WTC11 (cell line): ENCODE measurements at regions not wholly inside any gene's neighbourhood (a gene's known extent, or its start where the extent isn't known, plus 50 kb on each side); places are given as distances from the start of the nearest gene placed in this dataset.

Experiments used
- ATAC-seq: fragments of 200-7000 bp; cut with Tn5 transposase; 2 replicates; pipeline ENCODE4 v1.10.0; 2021; ENCODE audit warnings: mild to moderate bottlenecking, moderate library complexity
- CTCF ChIA-PET: fragments of 300-600 bp; sonication (Branson Sonifier 250); formaldehyde crosslinking; loops from one replicate; lab custom pipeline; 2021; ENCODE audit warnings: antibody characterized with exemption; lab: Charles Lee
- POLR2A ChIA-PET: fragments of 350-600 bp; sonication (Branson Sonifier 250); formaldehyde crosslinking; loops from one replicate; lab custom pipeline; 2021; ENCODE audit warnings: antibody characterized with exemption; lab: Charles Lee
- DNase-seq: peaks from one replicate; pipeline ENCODE4 v3.0.0; 2021; ENCODE audit warnings: low spot score
- H3K27ac Mint-ChIP-seq: 2 replicates; pipeline ENCODE4 v1.8.0; 2021; ENCODE audit warnings: mixed read lengths
- H3K27me3 Mint-ChIP-seq: 2 replicates; pipeline ENCODE4 v1.8.0; 2021; ENCODE audit warnings: low read depth, mild to moderate bottlenecking, moderate library complexity, mixed read lengths
- H3K36me3 Mint-ChIP-seq: 2 replicates; pipeline ENCODE4 v1.8.0; 2021; ENCODE audit warnings: mixed read lengths
- H3K4me1 Mint-ChIP-seq: 2 replicates; pipeline ENCODE4 v1.8.0; 2022; ENCODE audit warnings: mixed read lengths
- H3K4me3 Mint-ChIP-seq: 2 replicates; pipeline ENCODE4 v1.8.0; 2021; ENCODE audit warnings: mild to moderate bottlenecking, moderate library complexity, mixed read lengths
- H3K9me3 Mint-ChIP-seq: 2 replicates; pipeline ENCODE4 v1.8.0; 2021; ENCODE audit warnings: mixed read lengths
- CBFB ChIP-seq: sonication (generic); formaldehyde crosslinking; IDR thresholded peaks from 2 replicates; pipeline ENCODE4 v1.8.1; 2022; ENCODE audit warnings: mild to moderate bottlenecking, low read depth, missing genetic modification reagents
- FOXJ3 ChIP-seq: sonication (generic); formaldehyde crosslinking; IDR thresholded peaks from 2 replicates; pipeline ENCODE4 v1.9.0; 2021; ENCODE audit warnings: missing genetic modification reagents, mild to moderate bottlenecking, borderline replicate concordance
- HMGA2 ChIP-seq: fragments of 250-450 bp; sonication (Bioruptor Pico); IDR thresholded peaks from 2 replicates; pipeline ENCODE4 v1.4.0; 2021; ENCODE audit warnings: mild to moderate bottlenecking, moderate library complexity
- JAZF1 ChIP-seq: fragments of 250-450 bp; sonication (Bioruptor Pico); IDR thresholded peaks from 2 replicates; pipeline ENCODE4 v1.9.0; 2021; ENCODE audit warnings: moderate library complexity, mild to moderate bottlenecking, inconsistent platforms
- JUN ChIP-seq: sonication (generic); formaldehyde crosslinking; IDR thresholded peaks from 2 replicates; pipeline ENCODE4 v1.8.0; 2023; ENCODE audit warnings: mild to moderate bottlenecking, missing genetic modification reagents
- MYBL2 ChIP-seq: sonication (generic); formaldehyde crosslinking; IDR thresholded peaks from 2 replicates; pipeline ENCODE4 v1.8.1; 2023; ENCODE audit warnings: mild to moderate bottlenecking, moderate library complexity, missing genetic modification reagents
- RELA ChIP-seq: sonication (generic); formaldehyde crosslinking; IDR thresholded peaks from 2 replicates; pipeline ENCODE4 v1.8.1; 2022; ENCODE audit warnings: missing genetic modification reagents, mild to moderate bottlenecking, borderline replicate concordance
- SMAD3 ChIP-seq: sonication (generic); formaldehyde crosslinking; IDR thresholded peaks from 2 replicates; pipeline ENCODE4 v1.8.0; 2022; ENCODE audit warnings: missing genetic modification reagents, mild to moderate bottlenecking, borderline replicate concordance
- SMAD4 ChIP-seq: sonication (generic); formaldehyde crosslinking; IDR thresholded peaks from 2 replicates; pipeline ENCODE4 v1.8.0; 2022; ENCODE audit warnings: mild to moderate bottlenecking, missing genetic modification reagents
- TP53 ChIP-seq: sonication (generic); formaldehyde crosslinking; IDR thresholded peaks from 2 replicates; pipeline ENCODE4 v1.8.1; 2023; ENCODE audit warnings: mild to moderate bottlenecking, missing genetic modification reagents
- ZBTB21 ChIP-seq: sonication (generic); formaldehyde crosslinking; IDR thresholded peaks from 2 replicates; pipeline ENCODE4 v1.8.1; 2023; ENCODE audit warnings: mild to moderate bottlenecking, missing genetic modification reagents, borderline replicate concordance
- ZNF219 ChIP-seq: sonication (generic); formaldehyde crosslinking; IDR thresholded peaks from 2 replicates; pipeline ENCODE4 v1.8.0; 2023; ENCODE audit warnings: missing genetic modification reagents, mild to moderate bottlenecking, borderline replicate concordance
- ZNF317 ChIP-seq: sonication (generic); formaldehyde crosslinking; IDR thresholded peaks from 2 replicates; pipeline ENCODE4 v1.8.1; 2023; ENCODE audit warnings: low read depth, mild to moderate bottlenecking, moderate library complexity, missing genetic modification reagents, borderline replicate concordance
- ZNF423 ChIP-seq: fragments of 250-450 bp; sonication (Bioruptor Pico); IDR thresholded peaks from 2 replicates; pipeline ENCODE4 v2.1.2; 2022; ENCODE audit warnings: mild to moderate bottlenecking, moderate library complexity
- TF ChIP-seq, protein P1 (sequence below): sonication (generic); formaldehyde crosslinking; IDR thresholded peaks from 2 replicates; pipeline ENCODE4 v1.8.1; 2023; ENCODE audit warnings: mild to moderate bottlenecking, missing genetic modification reagents, moderate library complexity
- TF ChIP-seq, protein P2 (sequence below): sonication (generic); formaldehyde crosslinking; IDR thresholded peaks from 2 replicates; pipeline ENCODE4 v1.8.1; 2022; ENCODE audit warnings: low read depth, mild to moderate bottlenecking, moderate library complexity, missing genetic modification reagents, borderline replicate concordance
- TF ChIP-seq, protein P3 (sequence below): sonication (generic); formaldehyde crosslinking; IDR thresholded peaks from 2 replicates; pipeline ENCODE4 v1.8.0; 2023; ENCODE audit warnings: missing genetic modification reagents, mild to moderate bottlenecking, borderline replicate concordance
- TF ChIP-seq, protein P4 (sequence below): fragments of 200-600 bp; IDR thresholded peaks from 2 replicates; pipeline ENCODE4 v1.8.0; 2022; ENCODE audit warnings: antibody characterized with exemption
- TF ChIP-seq, protein P5 (sequence below): fragments of 250-450 bp; sonication (Bioruptor Pico); IDR thresholded peaks from 2 replicates; pipeline ENCODE4 v2.1.2; 2022; ENCODE audit warnings: mild to moderate bottlenecking, moderate library complexity
- TF ChIP-seq, protein P6 (sequence below): fragments of 250-450 bp; sonication (Bioruptor Pico); IDR thresholded peaks from 2 replicates; pipeline ENCODE4 v1.9.0; 2021; ENCODE audit warnings: moderate library complexity, mild to moderate bottlenecking, inconsistent platforms, borderline replicate concordance

DNA sequence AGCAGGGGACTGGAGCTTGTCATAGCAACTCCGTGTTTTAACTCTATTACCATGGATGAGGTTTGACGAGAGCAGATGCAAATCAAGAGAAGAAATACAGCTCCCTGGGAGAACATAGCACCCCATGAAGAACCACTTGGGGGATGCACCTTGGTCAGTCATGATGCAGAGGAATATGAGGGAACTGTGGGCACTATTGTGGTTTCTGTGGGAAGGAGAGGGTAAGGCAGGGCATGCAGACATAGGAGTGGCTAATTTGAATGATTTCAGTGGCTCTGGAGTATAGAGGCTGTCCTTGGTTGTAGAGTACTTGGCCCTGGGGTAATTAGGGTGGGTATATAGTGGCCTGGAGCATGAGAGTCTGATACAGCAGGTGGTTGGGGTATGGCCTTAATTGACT, 131.9 kb downstream of the EDEM1 start (continued):
- TF ChIP-seq JUN = no peak
- TF ChIP-seq, protein P1, sequence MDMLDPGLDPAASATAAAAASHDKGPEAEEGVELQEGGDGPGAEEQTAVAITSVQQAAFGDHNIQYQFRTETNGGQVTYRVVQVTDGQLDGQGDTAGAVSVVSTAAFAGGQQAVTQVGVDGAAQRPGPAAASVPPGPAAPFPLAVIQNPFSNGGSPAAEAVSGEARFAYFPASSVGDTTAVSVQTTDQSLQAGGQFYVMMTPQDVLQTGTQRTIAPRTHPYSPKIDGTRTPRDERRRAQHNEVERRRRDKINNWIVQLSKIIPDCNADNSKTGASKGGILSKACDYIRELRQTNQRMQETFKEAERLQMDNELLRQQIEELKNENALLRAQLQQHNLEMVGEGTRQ (CRISPR knock-in tag) = no peak
- no peak for TF ChIP-seq FOXJ3 (CRISPR knock-in tag)
- TF ChIP-seq CBFB (CRISPR knock-in tag) = no peak
- no peak for TF ChIP-seq ZNF317 (CRISPR knock-in tag)
- TF ChIP-seq ZNF219 (CRISPR knock-in tag) = no peak
- no peak for TF ChIP-seq MYBL2 (CRISPR knock-in tag)
- no peak for TF ChIP-seq JAZF1

DNA sequence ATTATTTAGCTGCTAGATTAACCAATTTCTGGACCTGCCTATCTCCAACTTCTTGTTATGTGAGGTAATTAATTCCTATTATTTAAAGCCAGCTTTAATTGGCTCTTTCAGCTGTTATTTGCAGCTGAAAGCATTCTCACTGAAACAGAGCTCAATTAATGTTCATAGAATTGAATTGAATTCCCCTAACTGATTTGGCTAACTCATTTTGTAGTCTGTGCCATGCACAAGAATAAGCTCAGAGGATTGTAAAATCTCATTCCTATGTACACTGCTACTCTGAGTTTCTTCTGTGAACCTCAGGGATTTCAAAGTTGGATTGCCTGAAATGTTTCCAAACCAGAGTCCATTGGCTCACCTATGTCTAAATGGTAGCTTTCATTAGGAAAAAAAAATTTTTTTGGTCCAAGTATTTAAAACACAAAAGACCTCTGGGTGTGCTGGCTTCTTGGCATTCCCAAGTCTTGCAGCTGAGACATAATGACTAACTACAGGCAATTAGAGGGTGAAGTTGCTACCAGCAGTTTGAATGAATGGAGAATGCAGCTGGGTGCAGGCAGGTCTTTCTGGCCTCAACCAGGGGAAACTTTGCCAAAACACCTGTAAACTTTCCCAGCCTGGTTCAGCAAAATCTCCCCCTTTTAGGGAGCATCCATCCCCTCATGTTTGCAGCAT, 134.3 kb downstream of the EDEM1 start:
- peaks cover 23% of the 10 kb centered on the region for H3K36me3 Mint-ChIP-seq
- DNase-seq (no peak), ATAC-seq (no peak)
- no peaks in the 10 kb centered on the region; the same call in 1 of the 2 replicates for H3K4me1 Mint-ChIP-seq
- H3K4me3 Mint-ChIP-seq = no peak overlapping the region
- CTCF ChIA-PET = no interaction called here
- H3K27ac Mint-ChIP-seq = no peak overlapping the region
- POLR2A ChIA-PET = no interaction called here
- peaks cover 76% of the 10 kb centered on the region for H3K9me3 Mint-ChIP-seq
- TF ChIP-seq SMAD4 (CRISPR knock-in tag) = no peak
- TF ChIP-seq RELA (CRISPR knock-in tag) = no peak
- TF ChIP-seq, protein P2, sequence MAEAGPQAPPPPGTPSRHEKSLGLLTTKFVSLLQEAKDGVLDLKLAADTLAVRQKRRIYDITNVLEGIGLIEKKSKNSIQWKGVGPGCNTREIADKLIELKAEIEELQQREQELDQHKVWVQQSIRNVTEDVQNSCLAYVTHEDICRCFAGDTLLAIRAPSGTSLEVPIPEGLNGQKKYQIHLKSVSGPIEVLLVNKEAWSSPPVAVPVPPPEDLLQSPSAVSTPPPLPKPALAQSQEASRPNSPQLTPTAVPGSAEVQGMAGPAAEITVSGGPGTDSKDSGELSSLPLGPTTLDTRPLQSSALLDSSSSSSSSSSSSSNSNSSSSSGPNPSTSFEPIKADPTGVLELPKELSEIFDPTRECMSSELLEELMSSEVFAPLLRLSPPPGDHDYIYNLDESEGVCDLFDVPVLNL (CRISPR knock-in tag) = no peak
- TF ChIP-seq, protein P3, sequence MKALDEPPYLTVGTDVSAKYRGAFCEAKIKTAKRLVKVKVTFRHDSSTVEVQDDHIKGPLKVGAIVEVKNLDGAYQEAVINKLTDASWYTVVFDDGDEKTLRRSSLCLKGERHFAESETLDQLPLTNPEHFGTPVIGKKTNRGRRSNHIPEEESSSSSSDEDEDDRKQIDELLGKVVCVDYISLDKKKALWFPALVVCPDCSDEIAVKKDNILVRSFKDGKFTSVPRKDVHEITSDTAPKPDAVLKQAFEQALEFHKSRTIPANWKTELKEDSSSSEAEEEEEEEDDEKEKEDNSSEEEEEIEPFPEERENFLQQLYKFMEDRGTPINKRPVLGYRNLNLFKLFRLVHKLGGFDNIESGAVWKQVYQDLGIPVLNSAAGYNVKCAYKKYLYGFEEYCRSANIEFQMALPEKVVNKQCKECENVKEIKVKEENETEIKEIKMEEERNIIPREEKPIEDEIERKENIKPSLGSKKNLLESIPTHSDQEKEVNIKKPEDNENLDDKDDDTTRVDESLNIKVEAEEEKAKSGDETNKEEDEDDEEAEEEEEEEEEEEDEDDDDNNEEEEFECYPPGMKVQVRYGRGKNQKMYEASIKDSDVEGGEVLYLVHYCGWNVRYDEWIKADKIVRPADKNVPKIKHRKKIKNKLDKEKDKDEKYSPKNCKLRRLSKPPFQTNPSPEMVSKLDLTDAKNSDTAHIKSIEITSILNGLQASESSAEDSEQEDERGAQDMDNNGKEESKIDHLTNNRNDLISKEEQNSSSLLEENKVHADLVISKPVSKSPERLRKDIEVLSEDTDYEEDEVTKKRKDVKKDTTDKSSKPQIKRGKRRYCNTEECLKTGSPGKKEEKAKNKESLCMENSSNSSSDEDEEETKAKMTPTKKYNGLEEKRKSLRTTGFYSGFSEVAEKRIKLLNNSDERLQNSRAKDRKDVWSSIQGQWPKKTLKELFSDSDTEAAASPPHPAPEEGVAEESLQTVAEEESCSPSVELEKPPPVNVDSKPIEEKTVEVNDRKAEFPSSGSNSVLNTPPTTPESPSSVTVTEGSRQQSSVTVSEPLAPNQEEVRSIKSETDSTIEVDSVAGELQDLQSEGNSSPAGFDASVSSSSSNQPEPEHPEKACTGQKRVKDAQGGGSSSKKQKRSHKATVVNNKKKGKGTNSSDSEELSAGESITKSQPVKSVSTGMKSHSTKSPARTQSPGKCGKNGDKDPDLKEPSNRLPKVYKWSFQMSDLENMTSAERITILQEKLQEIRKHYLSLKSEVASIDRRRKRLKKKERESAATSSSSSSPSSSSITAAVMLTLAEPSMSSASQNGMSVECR = no peak
- TF ChIP-seq SMAD3 (CRISPR knock-in tag) = no peak
- TF ChIP-seq, protein P4, sequence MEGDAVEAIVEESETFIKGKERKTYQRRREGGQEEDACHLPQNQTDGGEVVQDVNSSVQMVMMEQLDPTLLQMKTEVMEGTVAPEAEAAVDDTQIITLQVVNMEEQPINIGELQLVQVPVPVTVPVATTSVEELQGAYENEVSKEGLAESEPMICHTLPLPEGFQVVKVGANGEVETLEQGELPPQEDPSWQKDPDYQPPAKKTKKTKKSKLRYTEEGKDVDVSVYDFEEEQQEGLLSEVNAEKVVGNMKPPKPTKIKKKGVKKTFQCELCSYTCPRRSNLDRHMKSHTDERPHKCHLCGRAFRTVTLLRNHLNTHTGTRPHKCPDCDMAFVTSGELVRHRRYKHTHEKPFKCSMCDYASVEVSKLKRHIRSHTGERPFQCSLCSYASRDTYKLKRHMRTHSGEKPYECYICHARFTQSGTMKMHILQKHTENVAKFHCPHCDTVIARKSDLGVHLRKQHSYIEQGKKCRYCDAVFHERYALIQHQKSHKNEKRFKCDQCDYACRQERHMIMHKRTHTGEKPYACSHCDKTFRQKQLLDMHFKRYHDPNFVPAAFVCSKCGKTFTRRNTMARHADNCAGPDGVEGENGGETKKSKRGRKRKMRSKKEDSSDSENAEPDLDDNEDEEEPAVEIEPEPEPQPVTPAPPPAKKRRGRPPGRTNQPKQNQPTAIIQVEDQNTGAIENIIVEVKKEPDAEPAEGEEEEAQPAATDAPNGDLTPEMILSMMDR = no peak
- TF ChIP-seq HMGA2 (CRISPR knock-in tag) = no peak
- TF ChIP-seq, protein P5, sequence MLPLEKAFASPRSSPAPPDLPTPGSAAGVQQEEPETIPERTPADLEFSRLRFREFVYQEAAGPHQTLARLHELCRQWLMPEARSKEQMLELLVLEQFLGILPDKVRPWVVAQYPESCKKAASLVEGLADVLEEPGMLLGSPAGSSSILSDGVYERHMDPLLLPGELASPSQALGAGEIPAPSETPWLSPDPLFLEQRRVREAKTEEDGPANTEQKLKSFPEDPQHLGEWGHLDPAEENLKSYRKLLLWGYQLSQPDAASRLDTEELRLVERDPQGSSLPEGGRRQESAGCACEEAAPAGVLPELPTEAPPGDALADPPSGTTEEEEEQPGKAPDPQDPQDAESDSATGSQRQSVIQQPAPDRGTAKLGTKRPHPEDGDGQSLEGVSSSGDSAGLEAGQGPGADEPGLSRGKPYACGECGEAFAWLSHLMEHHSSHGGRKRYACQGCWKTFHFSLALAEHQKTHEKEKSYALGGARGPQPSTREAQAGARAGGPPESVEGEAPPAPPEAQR (CRISPR knock-in tag) = no peak
- TF ChIP-seq ZBTB21 = no peak
- TF ChIP-seq TP53 (CRISPR knock-in tag) = no peak
- TF ChIP-seq ZNF423 (CRISPR knock-in tag) = no peak
- TF ChIP-seq, protein P6, sequence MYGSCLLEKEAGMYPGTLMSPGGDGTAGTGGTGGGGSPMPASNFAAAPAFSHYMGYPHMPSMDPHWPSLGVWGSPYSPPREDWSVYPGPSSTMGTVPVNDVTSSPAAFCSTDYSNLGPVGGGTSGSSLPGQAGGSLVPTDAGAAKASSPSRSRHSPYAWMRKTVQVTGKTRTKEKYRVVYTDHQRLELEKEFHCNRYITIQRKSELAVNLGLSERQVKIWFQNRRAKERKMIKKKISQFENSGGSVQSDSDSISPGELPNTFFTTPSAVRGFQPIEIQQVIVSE (CRISPR knock-in tag) = no peak
- peaks cover 7% of the 10 kb centered on the region for H3K27me3 Mint-ChIP-seq
